DMS53 treated with DMSO at 0.1 percent for 48 hours (cell line): ENCODE measurements at regions not wholly inside any gene's neighbourhood (a gene's known extent, or its start where the extent isn't known, plus 50 kb on each side); places are given as distances from the start of the nearest gene placed in this dataset.

Experiments
- DNase-seq: peaks from one replicate; lab custom pipeline; 2025; ENCODE audit not compliant: unreplicated experiment; lab: John Stamatoyannopoulos, UW

DNA sequence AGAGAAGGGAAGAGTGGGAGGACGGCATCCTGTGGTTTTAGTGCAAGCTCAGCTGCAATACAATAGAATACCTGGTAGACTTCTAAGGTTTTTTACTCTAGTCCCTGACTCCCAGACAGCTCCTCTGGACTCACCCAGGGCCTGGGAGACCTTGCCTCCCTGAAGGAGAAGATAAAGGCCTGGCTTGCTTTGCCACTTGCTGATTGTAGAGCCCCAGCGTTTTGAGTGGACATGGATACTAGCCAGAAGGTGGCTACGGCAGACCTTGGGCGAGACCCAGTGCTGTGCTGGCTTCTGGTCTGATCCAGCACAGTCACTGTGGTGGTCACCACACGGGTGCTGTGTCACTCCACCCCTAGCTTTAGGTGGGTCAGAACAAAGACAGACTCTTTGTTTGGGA, 72.2 kb upstream of the TTC14 start:
- no peak for DNase-seq

DNA sequence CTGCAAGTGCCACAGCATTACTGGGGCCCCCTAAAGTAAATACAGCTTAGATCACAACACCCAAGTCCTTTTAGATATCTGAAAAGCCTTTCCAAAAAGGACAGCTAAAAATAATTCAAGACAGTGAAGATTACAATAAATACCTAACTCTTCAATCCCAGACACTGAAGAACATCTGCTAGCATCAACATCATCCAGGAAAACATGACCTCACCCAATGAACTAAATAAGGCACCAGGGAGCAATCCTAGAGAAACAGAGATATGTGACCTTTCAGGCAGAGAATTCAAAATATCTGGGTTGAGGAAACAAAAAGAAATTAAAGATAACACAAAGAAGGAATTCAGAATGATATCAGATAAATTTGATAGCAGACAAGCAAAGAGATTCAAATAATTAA, 71.7 kb upstream of the TTC14 start:
- no peak for DNase-seq

DNA sequence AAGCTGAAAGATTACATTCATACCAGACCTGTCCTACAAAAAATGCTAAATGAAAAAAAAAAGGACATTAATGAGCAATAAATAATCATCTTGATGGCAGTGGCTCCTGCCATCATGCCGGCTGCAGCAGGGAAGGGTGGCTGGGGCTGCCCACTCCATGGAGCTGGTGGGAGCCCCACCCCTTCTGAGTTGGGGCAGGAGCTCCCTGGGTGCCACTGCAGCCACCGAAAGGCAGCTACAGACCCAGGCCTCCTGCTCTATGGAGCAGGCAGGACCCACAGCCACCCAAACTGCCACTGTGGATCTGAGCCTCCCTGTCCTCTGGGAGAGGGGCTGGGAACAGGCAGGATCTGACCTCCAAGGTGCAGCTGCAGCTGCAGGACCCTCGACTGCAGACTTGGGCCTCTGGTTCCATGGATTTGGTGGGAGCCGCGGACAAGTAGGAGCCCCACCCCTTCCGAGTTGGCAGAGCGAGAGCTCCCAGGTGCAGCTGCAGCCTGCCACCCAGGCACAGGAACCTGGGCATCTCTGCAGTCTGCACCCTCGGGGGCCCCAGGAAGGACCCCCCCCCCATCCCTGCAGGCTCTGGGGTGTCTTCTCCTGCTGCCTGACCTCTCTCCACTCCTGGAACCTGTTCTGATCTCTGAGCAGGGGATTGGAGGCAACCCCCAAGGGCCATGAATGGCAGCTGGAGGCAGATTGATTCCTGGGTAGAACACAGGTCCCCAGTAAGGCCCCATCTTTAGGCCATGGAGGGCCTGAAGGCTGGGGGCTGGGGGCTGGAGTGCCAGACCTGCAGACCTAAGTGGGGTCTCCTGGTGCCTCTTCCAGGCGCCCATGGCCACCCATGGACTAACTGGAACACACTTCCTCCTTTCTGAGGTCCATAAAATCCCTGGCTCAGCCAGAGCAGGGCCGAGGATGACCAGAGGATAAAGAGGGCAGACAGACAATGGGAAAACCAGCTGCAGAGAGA, 70.4 kb upstream of the TTC14 start:
- no peak for DNase-seq

DNA sequence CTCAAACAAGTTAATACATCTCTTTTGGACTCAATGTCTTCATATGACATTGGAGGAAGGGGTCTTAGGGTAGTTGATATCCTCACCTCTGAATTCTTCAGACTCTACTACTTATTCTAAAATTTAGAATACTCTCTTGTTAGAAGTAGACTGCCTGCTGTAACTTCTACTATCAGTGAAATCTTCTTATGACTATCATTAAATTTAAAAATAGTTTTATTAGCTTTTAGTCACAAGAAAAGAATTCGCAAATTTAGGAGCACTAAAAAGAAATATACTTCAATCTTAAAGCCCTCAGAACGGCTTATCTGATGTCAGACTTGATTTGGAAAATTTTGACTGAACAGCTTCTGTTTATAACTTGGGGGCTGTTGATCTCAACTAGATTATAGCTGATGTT, 67.1 kb upstream of the TTC14 start:
- DNase-seq: no peak

DNA sequence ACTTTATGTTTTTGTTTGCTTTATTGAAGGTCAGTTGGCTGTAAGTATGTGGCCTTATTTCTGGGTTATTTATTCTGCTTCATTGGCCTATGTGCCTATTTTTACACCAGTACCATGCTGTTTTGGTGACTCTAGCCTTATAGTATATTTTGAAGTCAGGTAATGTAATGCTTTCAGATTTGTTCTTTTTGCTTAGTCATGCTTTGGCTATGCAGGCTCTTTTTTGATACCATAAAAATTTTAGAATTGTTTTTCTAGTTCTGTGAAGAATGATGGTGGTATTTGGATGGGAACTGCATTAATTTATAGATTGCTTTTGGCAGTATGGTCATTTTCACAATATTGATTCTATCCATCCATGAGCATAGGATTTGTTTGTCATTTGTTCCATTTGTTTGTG, 63.5 kb upstream of the TTC14 start:
- DNase-seq: no peak

DNA sequence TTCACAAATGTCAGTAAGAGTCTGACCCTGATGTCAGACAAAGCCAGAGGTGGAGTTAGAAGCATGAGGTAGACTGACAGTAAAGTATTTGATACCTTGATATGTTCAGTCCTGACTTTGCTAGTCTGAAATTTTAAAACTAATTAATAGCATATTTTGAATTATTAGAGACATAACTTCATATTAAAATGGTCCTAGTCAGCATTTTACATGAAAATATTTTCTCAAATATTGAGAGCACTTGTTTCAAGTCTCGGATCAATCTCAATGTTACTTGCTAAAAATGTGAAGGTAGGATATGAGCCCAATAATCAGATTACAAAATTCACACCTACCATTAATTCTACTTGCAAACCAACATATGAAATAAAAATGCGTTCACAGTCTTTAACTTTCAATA, 58.1 kb upstream of the TTC14 start:
- DNase-seq: no peak

DNA sequence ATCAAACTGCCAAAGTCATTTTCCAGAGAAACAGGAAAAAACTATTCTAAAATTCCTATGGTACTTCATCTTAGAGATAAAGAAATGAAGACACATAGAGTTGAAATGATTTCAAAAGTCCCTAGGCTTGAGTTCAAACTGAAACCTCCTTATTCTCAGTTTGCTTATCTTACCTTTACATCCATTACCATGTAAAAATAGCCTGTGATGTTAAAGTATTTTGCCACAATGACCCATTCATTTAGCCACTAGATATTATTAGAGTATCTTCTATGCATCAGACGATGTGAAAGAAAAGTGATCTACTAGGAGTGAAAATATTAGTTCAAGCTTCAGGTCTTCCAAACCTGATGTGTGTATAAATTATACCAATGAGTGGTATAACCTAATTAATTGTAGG, 55.1 kb upstream of the TTC14 start:
- DNase-seq: no peak

DNA sequence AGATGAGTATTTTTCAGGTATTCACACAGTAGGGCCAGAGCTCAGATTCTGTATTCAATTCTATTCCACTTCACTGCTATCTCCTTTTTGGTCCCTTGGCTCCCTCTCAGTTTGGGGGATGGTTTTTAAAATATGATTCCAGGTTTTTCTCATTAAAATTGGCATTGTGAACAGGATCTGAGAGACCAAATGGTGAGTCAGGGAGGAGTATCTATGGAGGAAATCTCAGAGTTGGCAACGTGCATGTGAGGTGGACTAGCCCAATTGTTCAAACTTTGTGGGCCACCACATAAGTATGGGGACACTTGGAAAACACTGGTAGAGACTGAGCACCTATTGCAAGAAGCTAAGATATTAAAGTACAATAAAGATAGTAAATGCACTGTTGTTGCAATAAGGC, 53.9 kb upstream of the TTC14 start:
- no peak for DNase-seq
